Stimulated activated CD4-positive, alpha-beta T cell treated with anti-CD3 and anti-CD28 coated beads, Interleukin-2, amount 100 ng/mL, for 48 hours (primary cell): ENCODE measurements at regions not wholly inside any gene's neighbourhood (a gene's known extent, or its start where the extent isn't known, plus 50 kb on each side); places are given as distances from the start of the nearest gene placed in this dataset.
"Not testable (repeated sequence)": the region's sequence is repeated elsewhere in the genome, so short reads cannot be mapped to it uniquely, and the experiment has no call there.

Source experiments
- DNase-seq, 2 donors: peaks; one replicate each; pipeline ENCODE4 v3.0.0-alpha.2; 2020

DNA sequence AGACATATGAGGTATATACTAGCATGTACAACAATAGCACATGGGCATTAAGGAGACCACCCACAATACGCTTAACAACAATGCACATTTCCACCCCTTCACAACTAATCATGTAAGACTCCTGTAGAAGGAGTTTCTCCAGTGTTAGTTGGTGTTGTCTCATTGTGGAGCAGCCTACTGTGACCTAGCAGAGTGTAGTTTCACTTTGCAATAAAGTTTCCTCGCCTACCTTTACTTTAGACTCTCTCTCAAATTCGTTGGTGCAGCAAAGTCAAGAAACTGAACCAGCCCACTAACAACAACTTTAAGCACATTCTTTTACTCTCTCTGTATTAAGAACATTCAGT lies 863.6 kb downstream of the FAM181B start:
- peak in 1 of 2 donors; percentile 11 for DNase-seq

DNA sequence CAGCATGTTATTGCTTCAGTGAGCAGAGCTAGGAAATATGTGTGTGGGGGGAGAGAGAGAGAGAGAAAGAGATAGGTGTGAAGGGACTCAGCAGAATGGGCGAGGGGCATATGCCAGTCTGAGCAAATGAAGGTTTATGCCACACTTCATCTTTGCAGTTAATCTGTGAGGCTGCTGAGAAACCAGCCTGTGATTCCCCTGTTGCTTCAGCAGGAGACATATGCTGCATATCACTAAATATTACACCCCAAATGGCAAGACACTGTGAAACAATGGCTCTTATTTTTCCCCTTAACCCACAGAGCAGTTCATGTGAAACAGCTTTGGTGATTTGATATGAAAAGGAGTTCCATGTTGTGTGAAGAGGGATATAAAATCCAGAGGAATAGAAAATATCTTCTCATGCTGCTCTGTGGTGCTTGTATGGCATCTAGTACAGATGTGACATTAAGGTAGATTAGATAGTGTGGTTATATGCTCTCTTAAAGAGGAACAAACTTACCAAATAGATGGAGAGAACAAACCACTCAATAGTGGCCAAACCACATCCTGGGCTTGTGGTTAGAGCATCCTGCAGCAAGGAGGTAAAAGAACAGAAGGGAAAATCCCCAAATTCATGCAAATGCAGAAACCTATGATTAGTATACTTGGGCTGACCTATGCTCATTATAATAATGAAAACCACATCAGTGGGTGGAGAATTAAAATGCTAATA lies 864.2 kb downstream of the FAM181B start:
- DNase-seq, result peak; percentile 65 to 69

DNA sequence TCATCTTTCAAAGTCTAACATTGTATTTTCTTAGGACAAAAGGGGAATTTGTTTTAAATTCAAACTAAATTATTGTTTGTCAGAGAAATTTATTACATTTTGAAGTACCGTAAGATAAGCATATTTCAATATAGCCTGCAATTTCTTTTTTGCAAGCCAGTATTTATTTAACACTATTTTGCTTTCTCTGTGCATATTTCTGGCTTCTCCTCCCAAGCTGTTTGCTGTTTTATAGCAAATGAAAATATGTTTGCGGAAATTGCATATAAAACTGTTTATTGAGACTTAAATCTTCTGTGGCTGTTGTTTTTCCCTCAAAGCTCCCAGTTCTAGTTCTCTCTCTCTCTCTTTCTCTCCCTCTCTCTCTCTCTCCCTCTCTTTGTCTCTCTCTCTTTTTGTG lies 866.8 kb downstream of the FAM181B start:
- no peak for DNase-seq

DNA sequence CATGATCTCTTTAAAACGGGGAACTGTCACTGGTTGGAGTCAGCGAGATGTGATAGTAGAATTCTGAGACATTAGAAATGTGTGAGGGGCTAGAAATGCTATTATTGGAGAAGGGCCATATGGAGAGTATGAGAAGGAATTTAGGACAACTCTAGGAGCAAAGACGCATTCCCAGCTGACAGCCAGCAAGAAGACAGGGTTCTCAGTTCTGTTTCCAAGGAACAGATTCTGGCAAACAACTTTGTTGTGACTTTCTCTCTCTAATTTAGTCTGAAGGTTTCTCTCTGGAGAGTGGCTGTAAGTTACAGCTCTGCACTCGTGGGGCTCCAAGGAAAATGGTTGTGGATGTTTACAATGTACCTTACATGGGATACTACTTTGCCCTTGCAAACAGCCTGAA lies 876.3 kb downstream of the FAM181B start:
- no peak for DNase-seq

DNA sequence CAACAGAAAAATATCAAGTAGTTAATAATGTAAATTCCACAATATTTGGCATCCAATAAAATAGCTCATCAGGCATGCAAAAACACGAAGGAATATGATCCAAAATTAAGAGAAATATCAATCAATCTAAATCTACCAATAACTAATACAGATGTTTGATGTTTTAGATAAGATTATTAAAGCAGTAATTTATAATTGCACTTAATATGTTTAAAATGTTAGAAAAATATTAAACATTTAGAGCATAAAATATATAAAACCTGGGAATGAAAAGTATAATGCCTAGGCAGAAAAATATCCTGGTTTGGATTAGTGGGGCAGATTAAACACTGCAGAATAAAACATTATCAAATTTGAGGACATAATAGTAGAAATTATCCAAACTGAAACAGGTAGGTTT lies 879.9 kb downstream of the FAM181B start:
- no peak for DNase-seq

DNA sequence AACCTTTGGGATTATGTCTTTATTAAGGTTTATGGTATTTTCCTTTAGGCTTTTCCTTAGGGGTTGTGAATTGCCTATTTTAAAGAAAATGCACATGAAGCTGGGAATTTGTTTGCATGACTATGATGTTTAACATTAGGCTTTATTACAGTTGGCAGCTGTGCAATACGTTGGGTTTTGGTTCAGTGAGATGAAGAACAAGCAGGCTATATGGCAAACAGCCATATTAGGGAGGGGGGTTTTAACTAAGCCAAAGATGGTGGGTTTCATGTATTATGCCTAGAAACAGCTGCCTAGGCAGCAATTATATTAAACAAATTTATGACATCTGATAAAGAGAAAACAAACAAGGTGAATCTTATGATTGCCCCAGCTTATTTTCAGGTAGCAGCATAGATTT lies 880.8 kb downstream of the FAM181B start:
- no peak for DNase-seq

DNA sequence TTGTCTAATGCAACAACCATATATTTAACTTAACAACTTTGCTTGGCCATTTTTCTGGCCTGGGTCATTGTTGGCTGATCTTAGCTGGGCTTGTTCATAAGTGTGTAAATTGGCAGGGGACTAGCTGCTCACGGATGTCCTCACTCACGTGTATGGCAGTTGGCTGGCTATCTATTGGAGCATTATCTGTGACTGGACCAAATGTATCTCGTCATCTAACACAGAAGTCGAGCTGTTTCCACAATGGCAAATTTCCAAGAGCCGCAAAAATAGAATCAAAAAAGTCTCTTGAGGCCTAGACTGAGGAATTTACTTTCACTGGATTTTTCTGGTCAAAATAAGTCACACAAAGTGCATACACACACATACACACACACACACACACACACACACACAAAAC lies 893.3 kb downstream of the FAM181B start:
- DNase-seq, result no peak

DNA sequence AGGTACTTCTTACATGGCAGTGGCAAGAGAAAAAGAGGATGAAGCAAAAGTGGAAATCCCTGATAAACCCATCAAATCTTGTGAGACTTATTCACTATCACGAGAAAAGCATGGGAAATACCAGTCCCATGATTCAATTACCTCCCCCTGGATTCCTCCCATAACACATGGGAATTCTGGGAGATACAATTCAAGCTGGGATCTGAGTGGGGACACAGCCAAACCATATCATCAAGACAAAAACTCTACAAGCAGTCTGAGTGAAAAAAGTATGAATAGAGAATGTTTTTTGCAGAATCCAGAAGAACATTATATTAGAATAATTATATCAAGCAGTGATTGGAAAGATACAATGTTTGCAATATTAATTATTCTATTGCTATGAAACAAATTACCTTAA lies 893.7 kb downstream of the FAM181B start:
- no peak for DNase-seq

DNA sequence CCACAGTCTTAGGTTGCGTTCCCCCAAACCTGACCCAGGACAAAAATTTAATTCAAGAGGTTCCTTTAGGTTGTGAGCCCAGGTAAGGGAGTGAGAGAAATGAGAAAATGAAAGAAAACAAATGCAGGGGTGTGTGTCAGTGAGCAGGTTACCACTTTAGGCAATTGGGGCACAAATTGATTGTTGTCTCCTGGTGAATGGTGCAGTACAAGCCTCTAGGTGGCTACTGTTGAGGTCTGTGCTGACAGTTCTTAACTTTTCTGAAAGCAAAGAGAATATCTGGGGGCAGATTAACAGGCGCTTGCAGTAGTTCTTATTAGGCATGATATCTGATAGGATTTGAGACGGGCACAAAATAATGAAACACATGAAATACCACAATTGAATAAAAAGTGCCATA lies 894.6 kb downstream of the FAM181B start:
- DNase-seq, result no peak

DNA sequence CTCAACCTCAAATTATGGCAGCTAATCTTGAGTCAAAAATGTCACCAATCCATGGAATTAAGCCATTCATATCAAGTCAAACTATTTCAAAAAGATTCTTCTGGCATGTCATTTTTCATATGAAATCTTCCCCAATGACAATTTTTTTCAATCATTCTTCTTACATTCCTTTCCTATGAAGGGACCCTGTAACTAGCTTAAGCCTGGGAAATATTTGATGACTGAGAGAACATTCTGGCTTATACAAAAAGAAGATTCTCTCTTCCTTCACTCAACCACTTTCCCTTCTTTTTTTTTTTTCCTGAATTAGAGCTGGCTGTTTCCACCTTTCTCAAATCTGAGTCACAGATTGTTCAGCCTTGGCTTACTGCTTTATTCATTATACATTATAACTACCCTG lies 903.7 kb downstream of the FAM181B start:
- no peak for DNase-seq

DNA sequence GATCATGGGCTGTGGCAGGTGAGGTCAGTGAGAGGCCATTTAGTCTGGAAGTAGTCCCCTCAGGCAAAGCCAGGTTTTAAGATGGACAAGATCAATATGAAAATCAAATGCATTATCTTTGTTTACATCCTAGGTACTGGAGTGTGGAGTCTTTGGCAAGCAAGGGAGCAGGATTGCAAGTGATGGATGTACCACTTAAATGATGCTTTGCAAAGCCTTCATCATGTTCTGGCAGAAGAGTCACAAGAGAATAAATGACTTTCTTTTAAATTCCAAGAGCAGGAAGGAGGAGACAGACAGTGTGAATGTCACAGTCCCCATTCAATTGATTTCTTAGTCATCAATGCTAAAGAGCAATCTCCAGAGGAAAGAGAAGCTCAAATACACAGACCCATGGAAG lies 908.3 kb downstream of the FAM181B start:
- DNase-seq, result no peak

DNA sequence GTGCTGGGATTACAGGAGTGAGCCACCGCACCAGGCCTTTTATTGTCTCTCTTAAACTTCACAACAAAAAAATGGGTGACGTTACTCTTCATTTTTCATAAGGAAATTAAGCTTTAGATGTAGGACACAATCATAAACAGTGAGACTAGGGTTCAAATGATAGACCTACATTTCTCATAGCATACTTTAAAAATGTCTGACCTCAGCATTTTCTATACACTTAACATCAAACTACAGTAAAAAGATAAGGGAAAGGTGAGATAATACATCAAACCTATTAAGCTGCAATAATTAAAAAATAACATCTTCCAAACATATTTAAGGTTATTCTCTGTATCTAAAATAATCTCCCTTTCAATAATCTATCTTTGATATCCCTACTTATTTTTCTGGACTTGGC lies 914.2 kb downstream of the FAM181B start:
- no peak for DNase-seq

DNA sequence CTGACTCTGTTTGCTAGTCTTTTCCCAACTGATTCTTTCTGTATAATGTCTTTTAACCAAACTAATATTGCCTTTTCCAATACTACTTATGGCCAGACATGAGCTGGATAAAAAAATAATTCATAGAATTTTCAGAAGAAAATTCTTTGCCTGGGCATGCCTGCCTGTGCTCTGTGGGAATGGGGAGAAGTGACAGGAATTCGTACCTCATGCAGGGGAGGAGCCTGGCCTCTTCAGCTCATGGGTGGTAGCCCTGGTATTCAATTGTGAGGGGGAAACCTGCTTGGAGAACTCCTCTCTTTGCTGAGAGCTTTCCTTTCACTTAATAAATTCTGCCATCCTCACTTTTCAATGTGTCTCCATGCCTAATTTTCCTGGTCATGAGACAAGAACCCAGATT lies 928.8 kb downstream of the FAM181B start:
- no peak for DNase-seq

DNA sequence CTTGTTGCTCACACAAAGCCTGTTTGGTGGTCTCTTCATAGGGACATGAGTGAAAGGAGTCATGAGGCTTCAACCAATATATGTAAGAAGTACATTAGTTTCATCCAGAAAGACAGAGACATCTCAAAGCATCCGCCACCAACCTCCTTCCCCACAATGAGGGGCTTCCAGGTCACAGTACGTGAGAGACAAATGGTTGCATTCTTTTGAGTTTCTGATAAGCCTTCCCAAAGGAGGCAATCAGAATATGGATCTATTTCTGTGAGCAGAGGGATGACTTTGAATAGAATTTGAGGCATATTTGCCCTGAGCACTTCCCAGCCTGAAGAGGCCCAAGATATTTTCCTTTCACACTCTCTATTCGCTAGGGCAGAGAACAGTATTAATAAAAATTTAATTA lies 931.1 kb downstream of the FAM181B start:
- no peak for DNase-seq

DNA sequence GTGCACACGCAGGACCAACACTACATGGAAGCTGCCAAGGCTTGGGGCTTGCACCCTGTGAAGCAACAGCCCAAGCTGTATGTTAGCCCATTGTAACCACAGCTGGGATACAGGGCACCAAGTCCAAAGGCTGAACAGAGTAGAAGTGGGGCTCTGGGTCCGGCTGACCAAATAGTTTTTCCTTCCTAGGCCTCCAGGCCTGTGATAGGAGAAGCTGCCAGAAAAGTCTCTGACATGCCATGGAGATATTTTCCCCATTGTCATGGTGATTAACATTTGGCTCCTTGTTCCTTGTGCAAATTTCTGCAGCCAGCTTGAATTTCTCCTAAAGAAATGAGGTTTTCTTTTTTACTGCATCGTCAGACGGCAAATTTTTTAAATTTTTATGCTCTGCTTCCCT lies 941.2 kb downstream of the FAM181B start:
- no peak for DNase-seq

DNA sequence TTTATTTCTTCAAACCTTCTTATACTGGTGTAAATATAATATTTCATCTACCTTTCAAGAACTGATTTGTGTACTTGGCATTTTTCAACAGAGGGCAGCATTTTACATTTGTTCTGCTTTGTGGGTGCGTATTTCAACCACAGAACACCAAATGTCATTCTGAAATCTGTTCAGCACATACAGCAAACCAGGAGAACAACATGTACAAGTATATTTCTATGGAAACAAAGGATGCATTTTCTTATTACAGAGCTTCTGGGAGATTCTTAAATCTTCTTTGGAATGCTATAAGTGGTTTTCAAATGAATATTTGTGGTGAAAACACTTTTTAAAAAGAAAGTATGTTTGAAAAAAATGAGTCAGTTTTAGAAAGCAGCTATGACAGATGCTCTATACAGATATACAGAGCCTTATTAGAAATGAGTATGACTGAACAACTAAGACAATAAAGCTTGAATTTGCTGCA lies 946.0 kb downstream of the FAM181B start:
- no peak for DNase-seq

DNA sequence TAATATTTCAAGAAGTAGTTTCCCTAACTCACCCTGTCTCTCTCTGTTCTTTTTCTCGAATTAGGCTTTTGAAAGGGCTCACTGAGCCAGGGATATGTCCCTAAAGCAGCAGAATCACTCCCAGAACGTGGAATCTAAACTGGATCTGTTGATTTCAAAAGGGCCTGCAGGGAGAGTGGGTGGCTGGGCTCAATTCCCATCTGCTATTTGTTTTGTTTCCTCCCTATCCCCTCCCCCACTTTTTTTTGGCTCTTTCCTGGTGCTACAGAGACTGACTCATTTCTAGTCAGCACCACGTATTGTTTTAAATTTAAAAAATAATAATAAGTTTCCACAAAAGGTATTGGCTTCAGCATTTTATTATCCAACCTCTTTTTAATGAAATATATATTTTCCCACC lies 961.5 kb downstream of the FAM181B start:
- no peak for DNase-seq

DNA sequence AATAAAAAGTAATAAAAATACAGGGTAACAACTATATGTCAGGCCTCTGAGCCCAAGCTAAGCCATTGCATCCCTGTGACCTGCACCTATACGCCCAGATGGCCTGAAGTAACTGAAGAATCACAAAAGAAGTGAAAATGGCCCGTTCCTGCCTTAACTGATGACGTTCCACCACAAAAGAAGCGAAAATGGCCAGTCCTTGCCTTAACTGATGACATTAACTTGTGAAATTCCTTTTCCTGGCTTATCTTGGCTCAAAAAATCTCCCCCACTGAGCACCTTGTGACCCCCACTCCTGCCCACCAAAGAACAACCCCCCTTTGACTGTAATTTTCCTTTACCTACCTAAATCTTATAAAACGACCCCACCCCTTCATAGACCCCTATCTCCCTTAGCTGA lies 963.8 kb downstream of the FAM181B start:
- not testable (repeated sequence) for DNase-seq

DNA sequence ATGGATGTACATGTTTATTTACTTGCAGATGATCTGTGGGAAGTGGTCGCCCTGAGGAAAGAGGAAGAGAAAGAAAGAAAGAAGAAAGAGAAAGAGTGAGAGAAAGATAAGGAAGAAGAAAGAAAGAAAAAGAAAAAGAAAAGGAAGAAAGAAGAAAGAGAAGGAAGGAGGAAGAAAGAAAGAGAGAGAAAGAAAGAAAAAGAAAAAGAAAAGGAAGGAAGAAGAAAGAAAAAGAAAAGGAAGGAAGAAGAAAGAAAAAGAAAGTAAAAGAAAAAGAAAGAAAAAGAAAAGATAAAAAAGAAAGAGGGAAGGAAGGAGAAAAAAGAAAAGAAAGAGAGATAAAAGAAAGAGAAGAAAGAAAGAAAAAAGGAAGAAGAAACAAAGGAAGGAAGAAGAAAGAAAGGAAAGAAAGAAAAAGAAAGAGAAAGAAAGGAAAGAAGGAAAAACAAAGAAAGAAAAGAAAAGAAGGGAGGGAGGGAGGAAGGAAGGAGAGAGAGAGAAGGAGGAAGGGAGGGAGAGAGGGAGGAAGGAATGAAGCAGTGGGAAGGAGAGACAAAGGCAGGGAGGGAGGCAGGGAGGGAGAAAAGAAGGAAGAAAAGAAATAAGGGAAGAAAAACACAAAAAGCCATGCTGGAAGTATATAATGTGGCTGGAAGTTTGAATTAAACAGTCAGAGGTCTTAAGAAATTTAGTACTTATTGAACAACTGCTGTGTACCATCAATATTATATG lies 976.6 kb downstream of the FAM181B start:
- no peak for DNase-seq

DNA sequence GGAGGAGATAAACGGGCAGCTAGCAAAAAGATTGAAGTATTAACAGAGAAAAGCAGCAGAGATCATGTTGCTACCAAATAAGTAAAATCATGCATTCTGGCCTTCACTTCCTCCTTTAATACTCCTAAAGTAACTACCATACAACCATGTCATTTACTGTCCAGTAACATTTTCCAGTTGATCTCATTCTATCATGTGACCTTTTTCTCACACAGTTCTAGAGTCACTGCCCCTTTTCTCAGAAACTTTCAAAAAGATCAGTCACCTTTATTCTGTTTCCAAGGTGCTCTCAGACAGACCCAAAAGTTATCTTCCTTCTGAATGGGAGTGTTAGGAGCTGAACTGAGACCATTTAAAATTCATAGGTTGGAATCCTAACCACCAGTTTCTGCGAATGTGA lies 984.4 kb downstream of the FAM181B start:
- DNase-seq, result no peak

DNA sequence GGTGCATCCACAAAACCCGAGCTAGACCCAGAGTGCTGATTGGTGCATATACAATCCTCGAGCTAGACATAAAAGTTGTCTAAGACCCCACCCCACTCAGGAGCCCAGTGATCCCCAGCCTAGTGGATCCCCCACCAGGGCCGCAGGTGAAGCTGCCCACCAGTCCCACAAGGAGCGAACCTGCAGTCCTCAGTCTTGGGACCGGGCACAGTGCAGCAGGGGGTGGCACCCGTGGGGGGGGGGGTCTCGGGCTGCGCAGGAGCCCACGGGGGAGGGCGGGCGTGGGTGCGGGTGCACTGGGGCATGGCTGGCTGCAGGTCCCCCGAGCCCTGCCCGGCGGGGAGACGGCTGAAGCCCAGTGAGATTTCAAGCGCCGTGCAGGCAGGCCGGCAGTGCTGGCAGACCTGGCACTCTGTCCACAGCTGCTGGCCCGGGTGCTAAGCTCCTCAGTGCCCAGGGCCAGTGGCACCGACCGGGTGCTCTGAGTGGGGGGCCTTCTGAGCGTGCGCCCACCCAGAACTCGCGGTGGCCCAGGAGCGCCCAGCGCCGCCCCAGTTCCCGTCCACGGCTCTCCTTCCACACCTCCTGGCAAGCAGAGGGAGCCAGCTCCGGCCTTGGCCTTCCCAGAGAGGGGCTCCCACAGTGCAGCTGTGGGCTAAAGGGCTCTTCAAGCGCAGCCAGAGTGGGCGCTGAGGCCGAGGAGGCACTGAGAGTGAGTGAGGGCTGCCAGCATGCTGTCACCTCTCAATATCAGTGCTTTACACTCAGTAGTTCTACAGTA lies 989.1 kb downstream of the FAM181B start:
- no peak for DNase-seq

DNA sequence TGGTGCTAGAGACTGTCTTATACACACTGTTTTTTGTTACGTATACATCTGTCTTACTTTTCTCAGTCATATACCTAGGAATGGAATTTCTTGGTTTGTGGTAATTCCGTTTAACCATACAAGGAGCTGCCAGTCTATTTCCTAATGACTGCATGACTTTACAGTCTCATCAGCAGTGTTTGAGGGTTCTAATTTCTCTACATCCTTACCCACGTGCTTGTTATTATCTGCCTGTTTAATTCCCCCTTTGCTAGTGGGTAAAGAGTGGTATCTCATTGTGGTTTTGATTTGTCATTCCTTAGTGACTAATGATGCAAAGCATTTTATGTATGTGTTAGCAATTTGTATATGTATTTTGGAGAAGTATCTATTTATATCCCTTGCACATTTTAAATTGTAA lies 1008.0 kb downstream of the FAM181B start:
- DNase-seq, result no peak

DNA sequence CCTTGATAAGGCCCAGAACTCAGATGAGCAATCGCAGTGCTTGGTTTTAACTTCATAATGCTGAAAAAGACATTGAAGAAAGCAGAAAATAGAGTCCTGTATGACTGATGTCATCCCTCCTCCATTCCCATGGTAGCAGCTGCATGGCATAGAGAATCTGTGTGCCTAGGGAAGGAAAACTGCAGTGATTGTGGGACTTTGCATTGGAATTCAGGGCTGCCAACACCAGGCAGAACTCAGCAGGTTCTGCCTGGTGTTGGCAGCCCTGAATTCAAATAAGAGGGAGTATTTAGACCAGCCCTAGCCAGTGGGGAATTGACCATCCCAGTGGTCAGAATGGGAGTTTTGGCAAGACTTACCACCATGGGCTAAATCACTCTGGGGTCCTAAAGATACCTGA lies 1016.0 kb downstream of the FAM181B start:
- no peak for DNase-seq

DNA sequence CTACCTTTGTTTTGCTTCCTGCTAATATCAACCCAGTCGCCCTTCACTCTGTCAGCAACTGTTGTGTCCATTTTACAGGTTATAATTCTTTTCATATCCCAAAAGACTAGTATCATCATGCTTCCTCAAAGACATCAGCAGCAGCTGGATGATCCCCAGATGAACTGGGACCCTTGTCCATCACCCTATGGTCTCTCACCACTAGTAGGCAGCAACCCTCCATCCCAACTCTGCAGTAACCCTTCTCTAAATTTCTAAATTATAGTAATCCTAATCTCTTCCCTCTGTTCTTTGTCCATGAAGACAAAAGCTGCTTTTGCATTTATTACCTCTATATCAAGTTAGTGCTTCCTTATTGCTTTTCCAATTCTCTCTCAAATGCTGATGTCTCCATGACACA lies 1025.8 kb downstream of the FAM181B start:
- no peak for DNase-seq
